WTC11 (cell line): ENCODE measurements at regions not wholly inside any gene's neighbourhood (a gene's known extent, or its start where the extent isn't known, plus 50 kb on each side); places are given as distances from the start of the nearest gene placed in this dataset.

Source experiments
- ATAC-seq: fragments of 200-7000 bp; cut with Tn5 transposase; 2 replicates; pipeline ENCODE4 v1.10.0; 2021; ENCODE audit warnings: mild to moderate bottlenecking, moderate library complexity
- CTCF ChIA-PET: fragments of 300-600 bp; sonication (Branson Sonifier 250); formaldehyde crosslinking; loops from one replicate; lab custom pipeline; 2021; ENCODE audit warnings: antibody characterized with exemption; lab: Charles Lee
- POLR2A ChIA-PET: fragments of 350-600 bp; sonication (Branson Sonifier 250); formaldehyde crosslinking; loops from one replicate; lab custom pipeline; 2021; ENCODE audit warnings: antibody characterized with exemption; lab: Charles Lee
- DNase-seq: peaks from one replicate; pipeline ENCODE4 v3.0.0; 2021; ENCODE audit warnings: low spot score
- H3K27ac Mint-ChIP-seq: 2 replicates; pipeline ENCODE4 v1.8.0; 2021; ENCODE audit warnings: mixed read lengths
- H3K27me3 Mint-ChIP-seq: 2 replicates; pipeline ENCODE4 v1.8.0; 2021; ENCODE audit warnings: low read depth, mild to moderate bottlenecking, moderate library complexity, mixed read lengths
- H3K36me3 Mint-ChIP-seq: 2 replicates; pipeline ENCODE4 v1.8.0; 2021; ENCODE audit warnings: mixed read lengths
- H3K4me1 Mint-ChIP-seq: 2 replicates; pipeline ENCODE4 v1.8.0; 2022; ENCODE audit warnings: mixed read lengths
- H3K4me3 Mint-ChIP-seq: 2 replicates; pipeline ENCODE4 v1.8.0; 2021; ENCODE audit warnings: mild to moderate bottlenecking, moderate library complexity, mixed read lengths
- H3K9me3 Mint-ChIP-seq: 2 replicates; pipeline ENCODE4 v1.8.0; 2021; ENCODE audit warnings: mixed read lengths
- ATF6 ChIP-seq: sonication (generic); formaldehyde crosslinking; IDR thresholded peaks from 2 replicates; pipeline ENCODE4 v1.8.1; 2023; ENCODE audit warnings: mild to moderate bottlenecking, missing genetic modification reagents
- CBFB ChIP-seq: sonication (generic); formaldehyde crosslinking; IDR thresholded peaks from 2 replicates; pipeline ENCODE4 v1.8.1; 2022; ENCODE audit warnings: mild to moderate bottlenecking, low read depth, missing genetic modification reagents
- CREM ChIP-seq: sonication (generic); formaldehyde crosslinking; IDR thresholded peaks from 2 replicates; pipeline ENCODE4 v1.8.1; 2022; ENCODE audit warnings: mild to moderate bottlenecking, missing genetic modification reagents, moderate library complexity
- FOXP1 ChIP-seq: sonication (generic); formaldehyde crosslinking; IDR thresholded peaks from 2 replicates; pipeline ENCODE4 v1.8.0; 2022; ENCODE audit warnings: missing genetic modification reagents, mild to moderate bottlenecking, moderate library complexity, borderline replicate concordance
- JUN ChIP-seq: sonication (generic); formaldehyde crosslinking; IDR thresholded peaks from 2 replicates; pipeline ENCODE4 v1.8.0; 2023; ENCODE audit warnings: mild to moderate bottlenecking, missing genetic modification reagents
- NFE2L1 ChIP-seq: sonication (generic); formaldehyde crosslinking; IDR thresholded peaks from 2 replicates; pipeline ENCODE4 v1.8.1; 2023; ENCODE audit warnings: missing genetic modification reagents
- PRRX2 ChIP-seq: fragments of 250-450 bp; sonication (Bioruptor Pico); IDR thresholded peaks from 2 replicates; pipeline ENCODE4 v1.8.0; 2021; ENCODE audit warnings: mild to moderate bottlenecking
- RORB ChIP-seq: fragments of 250-450 bp; sonication (Bioruptor Pico); IDR thresholded peaks from 2 replicates; pipeline ENCODE4 v1.9.0; 2021; ENCODE audit warnings: mild to moderate bottlenecking
- SMAD3 ChIP-seq: sonication (generic); formaldehyde crosslinking; IDR thresholded peaks from 2 replicates; pipeline ENCODE4 v1.8.0; 2022; ENCODE audit warnings: missing genetic modification reagents, mild to moderate bottlenecking, borderline replicate concordance
- SMAD4 ChIP-seq: sonication (generic); formaldehyde crosslinking; IDR thresholded peaks from 2 replicates; pipeline ENCODE4 v1.8.0; 2022; ENCODE audit warnings: mild to moderate bottlenecking, missing genetic modification reagents
- SOX15 ChIP-seq: fragments of 250-450 bp; sonication (Bioruptor Pico); IDR thresholded peaks from 2 replicates; pipeline ENCODE4 v1.9.0; 2021; ENCODE audit warnings: mild to moderate bottlenecking
- ZNF138 ChIP-seq: sonication (generic); formaldehyde crosslinking; conservative IDR thresholded peaks from 2 replicates; pipeline ENCODE4 v1.8.1; 2022; ENCODE audit warnings: mild to moderate bottlenecking, moderate library complexity, missing genetic modification reagents
- ZNF219 ChIP-seq: sonication (generic); formaldehyde crosslinking; IDR thresholded peaks from 2 replicates; pipeline ENCODE4 v1.8.0; 2023; ENCODE audit warnings: missing genetic modification reagents, mild to moderate bottlenecking, borderline replicate concordance
- ZNF425 ChIP-seq: fragments of 250-450 bp; sonication (Bioruptor Pico); conservative IDR thresholded peaks from 2 replicates; pipeline ENCODE4 v1.9.0; 2021; ENCODE audit warnings: mild to moderate bottlenecking
- TF ChIP-seq, protein P1 (sequence below): sonication (generic); formaldehyde crosslinking; IDR thresholded peaks from 2 replicates; pipeline ENCODE4 v1.8.0; 2023; ENCODE audit warnings: missing genetic modification reagents, mild to moderate bottlenecking, borderline replicate concordance
- TF ChIP-seq, protein P2 (sequence below): sonication (generic); formaldehyde crosslinking; IDR thresholded peaks from 2 replicates; pipeline ENCODE4 v1.8.1; 2023; ENCODE audit warnings: mild to moderate bottlenecking, missing genetic modification reagents
- TF ChIP-seq, protein P3 (sequence below): sonication (generic); formaldehyde crosslinking; IDR thresholded peaks from 2 replicates; pipeline ENCODE4 v1.8.1; 2023; ENCODE audit warnings: mild to moderate bottlenecking, missing genetic modification reagents, moderate library complexity
- TF ChIP-seq, protein P4 (sequence below): fragments of 200-600 bp; IDR thresholded peaks from 2 replicates; pipeline ENCODE4 v1.8.0; 2022; ENCODE audit warnings: antibody characterized with exemption
- TF ChIP-seq, protein P5 (sequence below): sonication (generic); formaldehyde crosslinking; IDR thresholded peaks from 2 replicates; pipeline ENCODE4 v1.8.0; 2023; ENCODE audit warnings: missing genetic modification reagents
- TF ChIP-seq, protein P6 (sequence below): sonication (generic); formaldehyde crosslinking; IDR thresholded peaks from 2 replicates; pipeline ENCODE4 v1.8.0; 2022; ENCODE audit warnings: mild to moderate bottlenecking, missing genetic modification reagents

DNA sequence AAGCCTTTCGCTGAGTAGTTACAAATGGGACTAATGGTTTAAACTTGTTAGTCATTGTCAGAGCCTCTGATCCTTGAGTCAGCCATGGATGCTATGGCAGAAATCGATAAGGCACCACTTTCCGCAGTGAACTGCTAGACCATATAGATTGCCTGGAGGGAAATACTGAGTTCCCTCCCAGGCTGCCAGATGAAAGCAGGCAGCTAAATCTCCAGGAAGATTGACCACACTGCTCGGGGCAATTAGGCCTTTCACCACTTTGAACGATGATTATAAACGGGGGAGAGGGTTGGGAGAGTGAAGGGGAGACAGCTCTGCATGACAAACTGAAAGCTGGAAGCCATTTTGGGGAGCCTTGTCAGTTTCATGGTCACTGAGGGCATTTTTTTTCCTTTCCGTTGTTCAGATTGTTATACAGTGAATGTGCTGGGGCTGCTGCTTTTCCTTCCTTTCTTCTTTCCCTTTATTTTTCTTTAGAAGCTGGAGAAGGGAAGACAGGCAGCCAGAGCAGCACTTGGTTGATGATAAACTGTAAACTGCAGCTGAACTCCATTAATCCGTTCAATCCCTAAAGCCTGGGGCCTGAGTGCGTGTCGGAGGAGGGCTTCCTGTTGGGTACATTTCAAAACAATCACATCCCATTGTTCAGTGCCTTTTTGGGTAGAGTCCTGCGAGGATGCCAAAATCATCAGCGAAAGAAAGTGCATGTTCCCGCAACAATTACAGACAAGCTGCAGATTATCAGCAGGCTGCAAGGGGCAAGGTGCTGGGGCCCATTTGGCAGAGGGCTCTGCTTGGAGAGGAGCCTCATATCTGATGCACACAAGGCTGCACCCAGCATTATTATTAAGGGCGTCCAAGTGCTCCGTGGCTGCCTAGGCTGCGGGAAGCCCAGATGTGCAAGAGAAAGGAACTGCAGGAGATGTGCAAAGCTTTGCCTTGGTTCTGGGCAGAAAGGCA, 308.4 kb downstream of the PSAT1 start:
- peaks cover 22% of the 10 kb centered on the region for H3K4me1 Mint-ChIP-seq
- H3K36me3 Mint-ChIP-seq = no peaks in the 10 kb centered on the region; the same call in 1 of the 2 replicates
- no peak overlapping the region for H3K4me3 Mint-ChIP-seq
- ChIA-PET CTCF (interaction anchor here (0.9 kb wide), 2 partner anchors 11 to 99 kb away, joined by 3 read pairs; no protein-coding TSS in a partner anchor), POLR2A (interaction anchor here (0.6 kb wide), 1 partner anchor 100 kb away, joined by 4 read pairs; no protein-coding TSS in a partner anchor)
- TF ChIP-seq ZNF219 (CRISPR knock-in tag) = no peak
- no peak for TF ChIP-seq FOXP1 (CRISPR knock-in tag)
- no peak for TF ChIP-seq SMAD3 (CRISPR knock-in tag)
- no peak for TF ChIP-seq PRRX2 (CRISPR knock-in tag)
- no peak for TF ChIP-seq NFE2L1 (CRISPR knock-in tag)
- TF ChIP-seq CREM = no peak
- TF ChIP-seq JUN (CRISPR knock-in tag) = no peak
- TF ChIP-seq, protein P1, sequence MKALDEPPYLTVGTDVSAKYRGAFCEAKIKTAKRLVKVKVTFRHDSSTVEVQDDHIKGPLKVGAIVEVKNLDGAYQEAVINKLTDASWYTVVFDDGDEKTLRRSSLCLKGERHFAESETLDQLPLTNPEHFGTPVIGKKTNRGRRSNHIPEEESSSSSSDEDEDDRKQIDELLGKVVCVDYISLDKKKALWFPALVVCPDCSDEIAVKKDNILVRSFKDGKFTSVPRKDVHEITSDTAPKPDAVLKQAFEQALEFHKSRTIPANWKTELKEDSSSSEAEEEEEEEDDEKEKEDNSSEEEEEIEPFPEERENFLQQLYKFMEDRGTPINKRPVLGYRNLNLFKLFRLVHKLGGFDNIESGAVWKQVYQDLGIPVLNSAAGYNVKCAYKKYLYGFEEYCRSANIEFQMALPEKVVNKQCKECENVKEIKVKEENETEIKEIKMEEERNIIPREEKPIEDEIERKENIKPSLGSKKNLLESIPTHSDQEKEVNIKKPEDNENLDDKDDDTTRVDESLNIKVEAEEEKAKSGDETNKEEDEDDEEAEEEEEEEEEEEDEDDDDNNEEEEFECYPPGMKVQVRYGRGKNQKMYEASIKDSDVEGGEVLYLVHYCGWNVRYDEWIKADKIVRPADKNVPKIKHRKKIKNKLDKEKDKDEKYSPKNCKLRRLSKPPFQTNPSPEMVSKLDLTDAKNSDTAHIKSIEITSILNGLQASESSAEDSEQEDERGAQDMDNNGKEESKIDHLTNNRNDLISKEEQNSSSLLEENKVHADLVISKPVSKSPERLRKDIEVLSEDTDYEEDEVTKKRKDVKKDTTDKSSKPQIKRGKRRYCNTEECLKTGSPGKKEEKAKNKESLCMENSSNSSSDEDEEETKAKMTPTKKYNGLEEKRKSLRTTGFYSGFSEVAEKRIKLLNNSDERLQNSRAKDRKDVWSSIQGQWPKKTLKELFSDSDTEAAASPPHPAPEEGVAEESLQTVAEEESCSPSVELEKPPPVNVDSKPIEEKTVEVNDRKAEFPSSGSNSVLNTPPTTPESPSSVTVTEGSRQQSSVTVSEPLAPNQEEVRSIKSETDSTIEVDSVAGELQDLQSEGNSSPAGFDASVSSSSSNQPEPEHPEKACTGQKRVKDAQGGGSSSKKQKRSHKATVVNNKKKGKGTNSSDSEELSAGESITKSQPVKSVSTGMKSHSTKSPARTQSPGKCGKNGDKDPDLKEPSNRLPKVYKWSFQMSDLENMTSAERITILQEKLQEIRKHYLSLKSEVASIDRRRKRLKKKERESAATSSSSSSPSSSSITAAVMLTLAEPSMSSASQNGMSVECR (CRISPR knock-in tag) = no peak
- TF ChIP-seq, protein P2, sequence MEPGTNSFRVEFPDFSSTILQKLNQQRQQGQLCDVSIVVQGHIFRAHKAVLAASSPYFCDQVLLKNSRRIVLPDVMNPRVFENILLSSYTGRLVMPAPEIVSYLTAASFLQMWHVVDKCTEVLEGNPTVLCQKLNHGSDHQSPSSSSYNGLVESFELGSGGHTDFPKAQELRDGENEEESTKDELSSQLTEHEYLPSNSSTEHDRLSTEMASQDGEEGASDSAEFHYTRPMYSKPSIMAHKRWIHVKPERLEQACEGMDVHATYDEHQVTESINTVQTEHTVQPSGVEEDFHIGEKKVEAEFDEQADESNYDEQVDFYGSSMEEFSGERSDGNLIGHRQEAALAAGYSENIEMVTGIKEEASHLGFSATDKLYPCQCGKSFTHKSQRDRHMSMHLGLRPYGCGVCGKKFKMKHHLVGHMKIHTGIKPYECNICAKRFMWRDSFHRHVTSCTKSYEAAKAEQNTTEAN = no peak
- TF ChIP-seq, protein P3, sequence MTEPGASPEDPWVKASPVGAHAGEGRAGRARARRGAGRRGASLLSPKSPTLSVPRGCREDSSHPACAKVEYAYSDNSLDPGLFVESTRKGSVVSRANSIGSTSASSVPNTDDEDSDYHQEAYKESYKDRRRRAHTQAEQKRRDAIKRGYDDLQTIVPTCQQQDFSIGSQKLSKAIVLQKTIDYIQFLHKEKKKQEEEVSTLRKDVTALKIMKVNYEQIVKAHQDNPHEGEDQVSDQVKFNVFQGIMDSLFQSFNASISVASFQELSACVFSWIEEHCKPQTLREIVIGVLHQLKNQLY (CRISPR knock-in tag) = no peak
- no peak for TF ChIP-seq ATF6 (CRISPR knock-in tag)
- TF ChIP-seq, protein P4, sequence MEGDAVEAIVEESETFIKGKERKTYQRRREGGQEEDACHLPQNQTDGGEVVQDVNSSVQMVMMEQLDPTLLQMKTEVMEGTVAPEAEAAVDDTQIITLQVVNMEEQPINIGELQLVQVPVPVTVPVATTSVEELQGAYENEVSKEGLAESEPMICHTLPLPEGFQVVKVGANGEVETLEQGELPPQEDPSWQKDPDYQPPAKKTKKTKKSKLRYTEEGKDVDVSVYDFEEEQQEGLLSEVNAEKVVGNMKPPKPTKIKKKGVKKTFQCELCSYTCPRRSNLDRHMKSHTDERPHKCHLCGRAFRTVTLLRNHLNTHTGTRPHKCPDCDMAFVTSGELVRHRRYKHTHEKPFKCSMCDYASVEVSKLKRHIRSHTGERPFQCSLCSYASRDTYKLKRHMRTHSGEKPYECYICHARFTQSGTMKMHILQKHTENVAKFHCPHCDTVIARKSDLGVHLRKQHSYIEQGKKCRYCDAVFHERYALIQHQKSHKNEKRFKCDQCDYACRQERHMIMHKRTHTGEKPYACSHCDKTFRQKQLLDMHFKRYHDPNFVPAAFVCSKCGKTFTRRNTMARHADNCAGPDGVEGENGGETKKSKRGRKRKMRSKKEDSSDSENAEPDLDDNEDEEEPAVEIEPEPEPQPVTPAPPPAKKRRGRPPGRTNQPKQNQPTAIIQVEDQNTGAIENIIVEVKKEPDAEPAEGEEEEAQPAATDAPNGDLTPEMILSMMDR = no peak
- no peak for TF ChIP-seq ZNF138 (CRISPR knock-in tag)
- TF ChIP-seq, protein P5, sequence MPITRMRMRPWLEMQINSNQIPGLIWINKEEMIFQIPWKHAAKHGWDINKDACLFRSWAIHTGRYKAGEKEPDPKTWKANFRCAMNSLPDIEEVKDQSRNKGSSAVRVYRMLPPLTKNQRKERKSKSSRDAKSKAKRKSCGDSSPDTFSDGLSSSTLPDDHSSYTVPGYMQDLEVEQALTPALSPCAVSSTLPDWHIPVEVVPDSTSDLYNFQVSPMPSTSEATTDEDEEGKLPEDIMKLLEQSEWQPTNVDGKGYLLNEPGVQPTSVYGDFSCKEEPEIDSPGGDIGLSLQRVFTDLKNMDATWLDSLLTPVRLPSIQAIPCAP (CRISPR knock-in tag) = no peak
- TF ChIP-seq, protein P6, sequence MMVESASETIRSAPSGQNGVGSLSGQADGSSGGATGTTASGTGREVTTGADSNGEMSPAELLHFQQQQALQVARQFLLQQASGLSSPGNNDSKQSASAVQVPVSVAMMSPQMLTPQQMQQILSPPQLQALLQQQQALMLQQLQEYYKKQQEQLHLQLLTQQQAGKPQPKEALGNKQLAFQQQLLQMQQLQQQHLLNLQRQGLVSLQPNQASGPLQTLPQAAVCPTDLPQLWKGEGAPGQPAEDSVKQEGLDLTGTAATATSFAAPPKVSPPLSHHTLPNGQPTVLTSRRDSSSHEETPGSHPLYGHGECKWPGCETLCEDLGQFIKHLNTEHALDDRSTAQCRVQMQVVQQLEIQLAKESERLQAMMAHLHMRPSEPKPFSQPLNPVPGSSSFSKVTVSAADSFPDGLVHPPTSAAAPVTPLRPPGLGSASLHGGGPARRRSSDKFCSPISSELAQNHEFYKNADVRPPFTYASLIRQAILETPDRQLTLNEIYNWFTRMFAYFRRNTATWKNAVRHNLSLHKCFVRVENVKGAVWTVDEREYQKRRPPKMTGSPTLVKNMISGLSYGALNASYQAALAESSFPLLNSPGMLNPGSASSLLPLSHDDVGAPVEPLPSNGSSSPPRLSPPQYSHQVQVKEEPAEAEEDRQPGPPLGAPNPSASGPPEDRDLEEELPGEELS (CRISPR knock-in tag) = no peak
- TF ChIP-seq CBFB (CRISPR knock-in tag) = no peak
- no peak for TF ChIP-seq ZNF425 (CRISPR knock-in tag)
- TF ChIP-seq SOX15 (CRISPR knock-in tag) = no peak
- no peak for TF ChIP-seq RORB (CRISPR knock-in tag)
- TF ChIP-seq SMAD4 = no peak
- H3K27ac Mint-ChIP-seq = no peak overlapping the region
- DNase-seq (no peak), ATAC-seq (peak; percentile 34)
- peaks cover 9% of the 10 kb centered on the region for H3K9me3 Mint-ChIP-seq
- no peaks in the 10 kb centered on the region for H3K27me3 Mint-ChIP-seq
